ENCODE measurements at regions not wholly inside any gene's neighbourhood (a gene's known extent, or its start where the extent isn't known, plus 50 kb on each side); places are given as distances from the start of the nearest gene placed in this dataset.

GRCh38 chr6:170046791-170047626 lies 243.9 kb downstream of the DLL1 start:
- no peak overlapping the region for H3K4me3 ChIP-seq
- no peaks in the 10 kb centered on the region for H3K36me3 ChIP-seq
- no peaks in the 10 kb centered on the region for H3K27me3 ChIP-seq
- intact Hi-C loops (cut with DNase I): no loop called here
- DNase-seq: peak; percentile 50
- peak overlapping the region in 2 of 4 donors; percentile 49 to 66 for H3K27ac ChIP-seq
- no peaks in the 10 kb centered on the region for H3K9me3 ChIP-seq
- H3K4me1 ChIP-seq: peaks cover 0 to 52% (median 31%) of the 10 kb centered on the region in 4 donors
- 59 to 70% methylated on average over 18 of the region's 18 CpGs for WGBS, 2 donors
- TF ChIP-seq POLR2A (IDR thresholded peaks at IDR 0.05): no peak

- Histone ChIP-seq H3K4me1 (peaks cover 0 to 44% (median 31%) of the 10 kb centered on the region in 4 donors), H3K9me3 (no peaks in the 10 kb centered on the region), H3K27me3 (no peaks in the 10 kb centered on the region), H3K27ac (peak overlapping the region in 3 of 4 donors; percentile 26 to 66 (median 49)), H3K4me3 (no peak overlapping the region), H3K36me3 (no peaks in the 10 kb centered on the region)
- TF ChIP-seq EP300 (IDR thresholded peaks at IDR 0.05) (no peak), POLR2A (IDR thresholded peaks at IDR 0.05) (no peak), POLR2AphosphoS5 (IDR thresholded peaks at IDR 0.05) (peak in 1 of 4 donors; percentile 24)
- intact Hi-C loops (cut with DNase I): no loop called here
- DNase-seq: peak; percentile 83
- WGBS, 2 donors: 84 to 85% methylated on average over 33 of the region's 33 CpGs
Observed at GRCh38 chr6:170045981-170046667, 244.8 kb downstream of the DLL1 start.

GRCh38 chr6:170045563-170045960 lies 245.3 kb downstream of the DLL1 start:
- Histone ChIP-seq H3K4me1 (peaks cover 0 to 39% (median 28%) of the 10 kb centered on the region in 4 donors), H3K9me3 (no peaks in the 10 kb centered on the region), H3K36me3 (no peaks in the 10 kb centered on the region), H3K27me3 (no peaks in the 10 kb centered on the region), H3K27ac (peak overlapping the region in 1 of 4 donors; percentile 49), H3K4me3 (no peak overlapping the region)
- DNase-seq: peak; percentile 56
- TF ChIP-seq POLR2A (IDR thresholded peaks at IDR 0.05) (no peak), POLR2AphosphoS5 (IDR thresholded peaks at IDR 0.05) (no peak), EP300 (IDR thresholded peaks at IDR 0.05) (no peak), CTCF (IDR thresholded peaks at IDR 0.05) (no peak)
- intact Hi-C loops (cut with DNase I): no loop called here
- WGBS, 2 donors: 76 to 85% methylated on average over 7 of the region's 7 CpGs

- Histone ChIP-seq H3K27ac (no peak overlapping the region), H3K36me3 (no peaks in the 10 kb centered on the region), H3K9me3 (no peaks in the 10 kb centered on the region), H3K4me3 (no peak overlapping the region), H3K27me3 (no peaks in the 10 kb centered on the region), H3K4me1 (peaks cover 0 to 33% (median 23%) of the 10 kb centered on the region in 4 donors)
- 74 to 88% methylated on average over 13 of the region's 13 CpGs for WGBS, 2 donors
- intact Hi-C loops (cut with DNase I): no loop called here
- TF ChIP-seq CTCF (IDR thresholded peaks at IDR 0.05): no peak
- no peak for TF ChIP-seq EP300 (IDR thresholded peaks at IDR 0.05)
- no peak for TF ChIP-seq POLR2A (IDR thresholded peaks at IDR 0.05)
- no peak for TF ChIP-seq POLR2AphosphoS5 (IDR thresholded peaks at IDR 0.05)
- peak; percentile 50 for DNase-seq
Observed at GRCh38 chr6:170044836-170045562, 245.9 kb downstream of the DLL1 start.

- H3K27ac ChIP-seq: no peak overlapping the region
Observed at GRCh38 chr6:170043881-170044790, 246.7 kb downstream of the DLL1 start.

More at GRCh38 chr6:170043881-170044790, 246.7 kb downstream of the DLL1 start:
- peak; percentile 26 for DNase-seq
- TF ChIP-seq POLR2A (IDR thresholded peaks at IDR 0.05) (no peak), POLR2AphosphoS5 (IDR thresholded peaks at IDR 0.05) (no peak), CTCF (IDR thresholded peaks at IDR 0.05) (no peak), EP300 (IDR thresholded peaks at IDR 0.05) (no peak)
- Histone ChIP-seq H3K27me3 (no peaks in the 10 kb centered on the region), H3K9me3 (no peaks in the 10 kb centered on the region), H3K4me3 (no peak overlapping the region), H3K4me1 (peaks cover 0 to 25% (median 15%) of the 10 kb centered on the region in 4 donors), H3K36me3 (no peaks in the 10 kb centered on the region)
- intact Hi-C loops (cut with DNase I): no loop called here
- WGBS, 2 donors: 73 to 85% methylated on average over 11 of the region's 11 CpGs
